ENCODE measurements at regions not wholly inside any gene's neighbourhood (a gene's known extent, or its start where the extent isn't known, plus 50 kb on each side); places are given as distances from the start of the nearest gene placed in this dataset.

DNA sequence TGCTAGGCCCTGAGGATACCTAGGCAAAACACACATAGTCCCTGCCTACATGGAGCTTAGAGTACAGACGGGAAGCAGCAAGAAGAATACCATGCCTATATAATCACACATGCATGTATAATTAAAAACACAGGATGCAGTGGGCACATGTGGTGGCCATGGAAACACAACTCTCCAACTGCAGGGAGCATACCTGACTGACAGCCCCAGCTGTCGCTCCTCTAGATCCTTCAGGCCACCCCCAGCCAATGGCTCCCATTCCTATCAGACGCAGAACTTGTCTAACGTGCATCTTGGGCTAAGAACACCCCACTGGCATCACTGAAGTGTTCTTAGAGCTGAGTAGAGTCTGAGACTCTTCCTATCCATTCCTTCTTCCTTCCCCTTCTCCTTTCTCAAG, 125.5 kb upstream of the FRMD4B start:
- Histone ChIP-seq H3F3A (ENCODE audit: insufficient read depth, low read depth) (no peaks in the 10 kb centered on the region), H3K9me3 (ENCODE audit: insufficient read depth, low read depth) (no peaks in the 10 kb centered on the region), H3K4me2 (no peak overlapping the region), H3K36me3 (ENCODE audit: low read depth) (no peaks in the 10 kb centered on the region), H3K79me2 (ENCODE audit: low read depth) (no peaks in the 10 kb centered on the region), H2AFZ (no peak overlapping the region), H3K27ac (no peak overlapping the region), H3K9me2 (ENCODE audit: insufficient read depth) (no peaks in the 10 kb centered on the region), H4K20me1 (ENCODE audit: insufficient read depth) (no peaks in the 10 kb centered on the region), H3K4me1 (replicated peaks; ENCODE audit: insufficient read depth) (no peaks in the 10 kb centered on the region), H3K4me3 (no peak overlapping the region), H3K27me3 (ENCODE audit: insufficient read depth, low read depth) (no peaks in the 10 kb centered on the region)
- BruUV-seq (replicated peaks), result no TSS peak
- ChIA-PET CTCF (no interaction called here), POLR2A (ENCODE audit: unreplicated experiment) (no interaction called here)
- intact Hi-C loops (cut with micrococcal nuclease; ENCODE audit: unreplicated experiment), result no loop called here
- DNase-seq, result no peak
- no peak for TF ChIP-seq EZH2 (IDR thresholded peaks at IDR 0.05; ENCODE audit: low read depth)
- TF ChIP-seq, protein P1, sequence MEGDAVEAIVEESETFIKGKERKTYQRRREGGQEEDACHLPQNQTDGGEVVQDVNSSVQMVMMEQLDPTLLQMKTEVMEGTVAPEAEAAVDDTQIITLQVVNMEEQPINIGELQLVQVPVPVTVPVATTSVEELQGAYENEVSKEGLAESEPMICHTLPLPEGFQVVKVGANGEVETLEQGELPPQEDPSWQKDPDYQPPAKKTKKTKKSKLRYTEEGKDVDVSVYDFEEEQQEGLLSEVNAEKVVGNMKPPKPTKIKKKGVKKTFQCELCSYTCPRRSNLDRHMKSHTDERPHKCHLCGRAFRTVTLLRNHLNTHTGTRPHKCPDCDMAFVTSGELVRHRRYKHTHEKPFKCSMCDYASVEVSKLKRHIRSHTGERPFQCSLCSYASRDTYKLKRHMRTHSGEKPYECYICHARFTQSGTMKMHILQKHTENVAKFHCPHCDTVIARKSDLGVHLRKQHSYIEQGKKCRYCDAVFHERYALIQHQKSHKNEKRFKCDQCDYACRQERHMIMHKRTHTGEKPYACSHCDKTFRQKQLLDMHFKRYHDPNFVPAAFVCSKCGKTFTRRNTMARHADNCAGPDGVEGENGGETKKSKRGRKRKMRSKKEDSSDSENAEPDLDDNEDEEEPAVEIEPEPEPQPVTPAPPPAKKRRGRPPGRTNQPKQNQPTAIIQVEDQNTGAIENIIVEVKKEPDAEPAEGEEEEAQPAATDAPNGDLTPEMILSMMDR (conservative IDR thresholded peaks at IDR 0.05), result no peak

GRCh38 chr3:69510481-69511030, 124.7 kb upstream of the FRMD4B start:
- H3K4me3 ChIP-seq, result no peak overlapping the region
- intact Hi-C loops (cut with micrococcal nuclease; ENCODE audit: unreplicated experiment), result no loop called here
- no peak for DNase-seq
- H3K4me2 ChIP-seq, result no peak overlapping the region
- no peak overlapping the region for H2AFZ ChIP-seq
- no peaks in the 10 kb centered on the region for H3K9me3 ChIP-seq (ENCODE audit: insufficient read depth, low read depth)
- H3K27ac ChIP-seq, result no peak overlapping the region
- no peaks in the 10 kb centered on the region for H3F3A ChIP-seq (ENCODE audit: insufficient read depth, low read depth)
- ChIA-PET CTCF (no interaction called here), POLR2A (ENCODE audit: unreplicated experiment) (no interaction called here)
- no peaks in the 10 kb centered on the region for H3K36me3 ChIP-seq (ENCODE audit: low read depth)
- TF ChIP-seq, protein P1 (conservative IDR thresholded peaks at IDR 0.05), result no peak
- TF ChIP-seq EZH2 (IDR thresholded peaks at IDR 0.05; ENCODE audit: low read depth), result no peak
- H3K9me2 ChIP-seq (ENCODE audit: insufficient read depth), result no peaks in the 10 kb centered on the region
- no peaks in the 10 kb centered on the region for H3K27me3 ChIP-seq (ENCODE audit: insufficient read depth, low read depth)
- H4K20me1 ChIP-seq (ENCODE audit: insufficient read depth), result no peaks in the 10 kb centered on the region
- no peaks in the 10 kb centered on the region for H3K4me1 ChIP-seq (replicated peaks; ENCODE audit: insufficient read depth)
- no TSS peak for BruUV-seq (replicated peaks)
- H3K79me2 ChIP-seq (ENCODE audit: low read depth), result no peaks in the 10 kb centered on the region

GRCh38 chr3:69509288-69509687, 123.4 kb upstream of the FRMD4B start:
- no peak for DNase-seq
- Histone ChIP-seq H3K27ac (no peak overlapping the region), H3K36me3 (ENCODE audit: low read depth) (no peaks in the 10 kb centered on the region), H3K9me2 (ENCODE audit: insufficient read depth) (no peaks in the 10 kb centered on the region), H4K20me1 (ENCODE audit: insufficient read depth) (no peaks in the 10 kb centered on the region), H3K4me1 (replicated peaks; ENCODE audit: insufficient read depth) (no peaks in the 10 kb centered on the region), H3K79me2 (ENCODE audit: low read depth) (no peaks in the 10 kb centered on the region), H2AFZ (no peak overlapping the region), H3K4me2 (no peak overlapping the region), H3K4me3 (no peak overlapping the region), H3F3A (ENCODE audit: insufficient read depth, low read depth) (no peaks in the 10 kb centered on the region), H3K27me3 (ENCODE audit: insufficient read depth, low read depth) (no peaks in the 10 kb centered on the region), H3K9me3 (ENCODE audit: insufficient read depth, low read depth) (no peaks in the 10 kb centered on the region)
- ChIA-PET CTCF (no interaction called here), POLR2A (ENCODE audit: unreplicated experiment) (no interaction called here)
- intact Hi-C loops (cut with micrococcal nuclease; ENCODE audit: unreplicated experiment), result no loop called here
- TF ChIP-seq, protein P1 (conservative IDR thresholded peaks at IDR 0.05), result no peak
- TF ChIP-seq EZH2 (IDR thresholded peaks at IDR 0.05; ENCODE audit: low read depth), result no peak
- no TSS peak for BruUV-seq (replicated peaks)
